ENCODE measurements at regions not wholly inside any gene's neighbourhood (a gene's known extent, or its start where the extent isn't known, plus 50 kb on each side); places are given as distances from the start of the nearest gene placed in this dataset.

DNA sequence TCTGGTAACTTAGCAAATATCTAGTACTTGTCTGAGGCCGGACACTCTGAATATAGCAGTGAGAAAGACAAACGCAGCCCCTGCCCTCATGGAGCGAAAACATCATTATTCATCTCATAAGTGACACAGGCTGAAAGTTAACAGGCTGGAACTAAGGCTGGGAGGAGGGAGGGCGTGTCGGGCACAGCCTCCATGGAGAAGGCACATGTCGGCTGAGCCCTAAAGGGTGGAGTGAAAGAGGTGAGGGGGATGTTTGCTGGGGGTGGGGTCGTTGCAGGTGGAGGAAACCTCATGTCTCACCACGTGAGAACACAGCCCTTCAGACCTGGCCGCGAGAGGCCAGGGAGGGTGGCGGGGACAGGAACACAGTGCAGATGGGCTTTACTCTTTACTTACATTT lies 108.8 kb upstream of the FOXC1 start:
- no peak for DNase-seq
- in situ Hi-C loops (cut with MboI; ENCODE audit: low pct_ligation_motif_present in 1 of 4, low pct_unique_long_range_greater_than_20kb in 1 of 4, low sequenced_read_pairs in 3 of 4), result no loop called here

DNA sequence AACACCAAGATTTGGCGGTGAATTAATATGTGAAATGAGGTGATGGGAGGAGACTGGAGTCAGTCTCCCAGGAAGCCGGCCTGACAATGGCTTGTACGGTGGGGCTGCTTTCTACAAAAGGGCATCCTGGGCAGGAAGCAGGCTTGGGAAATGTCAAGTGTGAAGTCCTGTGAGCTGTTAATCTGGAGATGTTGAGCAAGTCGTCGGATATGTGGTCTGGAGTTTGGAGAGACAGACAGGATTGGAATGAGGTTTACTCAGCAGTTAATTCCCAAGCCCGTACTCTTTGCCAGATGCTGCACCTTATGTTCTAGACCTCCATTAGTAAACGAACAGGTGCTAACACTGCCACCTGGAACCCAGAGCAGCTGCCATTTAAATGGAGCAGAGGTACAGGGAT lies 107.7 kb upstream of the FOXC1 start:
- no peak overlapping the region for H3K4me3 ChIP-seq
- no peaks in the 10 kb centered on the region for H3K36me3 ChIP-seq
- H3K27me3 ChIP-seq, result peaks cover 45% of the 10 kb centered on the region
- no peaks in the 10 kb centered on the region for H3K9me3 ChIP-seq
- no peak overlapping the region for H3K27ac ChIP-seq
- DNase-seq, result no peak
- in situ Hi-C loops (cut with MboI; ENCODE audit: low pct_ligation_motif_present in 1 of 4, low pct_unique_long_range_greater_than_20kb in 1 of 4, low sequenced_read_pairs in 3 of 4), result no loop called here
- TF ChIP-seq POLR2A (IDR thresholded peaks at IDR 0.05) (no peak), POLR2AphosphoS5 (IDR thresholded peaks at IDR 0.05) (no peak), EP300 (IDR thresholded peaks at IDR 0.05; ENCODE audit: low read depth) (no peak)
- TF ChIP-seq, protein P1, sequence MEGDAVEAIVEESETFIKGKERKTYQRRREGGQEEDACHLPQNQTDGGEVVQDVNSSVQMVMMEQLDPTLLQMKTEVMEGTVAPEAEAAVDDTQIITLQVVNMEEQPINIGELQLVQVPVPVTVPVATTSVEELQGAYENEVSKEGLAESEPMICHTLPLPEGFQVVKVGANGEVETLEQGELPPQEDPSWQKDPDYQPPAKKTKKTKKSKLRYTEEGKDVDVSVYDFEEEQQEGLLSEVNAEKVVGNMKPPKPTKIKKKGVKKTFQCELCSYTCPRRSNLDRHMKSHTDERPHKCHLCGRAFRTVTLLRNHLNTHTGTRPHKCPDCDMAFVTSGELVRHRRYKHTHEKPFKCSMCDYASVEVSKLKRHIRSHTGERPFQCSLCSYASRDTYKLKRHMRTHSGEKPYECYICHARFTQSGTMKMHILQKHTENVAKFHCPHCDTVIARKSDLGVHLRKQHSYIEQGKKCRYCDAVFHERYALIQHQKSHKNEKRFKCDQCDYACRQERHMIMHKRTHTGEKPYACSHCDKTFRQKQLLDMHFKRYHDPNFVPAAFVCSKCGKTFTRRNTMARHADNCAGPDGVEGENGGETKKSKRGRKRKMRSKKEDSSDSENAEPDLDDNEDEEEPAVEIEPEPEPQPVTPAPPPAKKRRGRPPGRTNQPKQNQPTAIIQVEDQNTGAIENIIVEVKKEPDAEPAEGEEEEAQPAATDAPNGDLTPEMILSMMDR (IDR thresholded peaks at IDR 0.05), result no peak
- WGBS, 2 donors (ENCODE audit: low coverage in 1 of 2), result 41 to 67% methylated on average over 1 to 7 of the region's 7 CpGs
- intact Hi-C loops (cut with DNase I; ENCODE audit: low total_unique reads), result no loop called here
- peaks cover 0 to 13% (median 6%) of the 10 kb centered on the region in 4 donors for H3K4me1 ChIP-seq

More for the DNA sequence above, 108.8 kb upstream of the FOXC1 start:
- Histone ChIP-seq H3K27me3 (peaks cover 35% of the 10 kb centered on the region), H3K4me3 (no peak overlapping the region), H3K4me1 (peaks cover 0 to 13% (median 6%) of the 10 kb centered on the region in 4 donors), H3K27ac (no peak overlapping the region), H3K36me3 (no peaks in the 10 kb centered on the region), H3K9me3 (no peaks in the 10 kb centered on the region)
- 41 to 55% methylated on average over 6 to 11 of the region's 11 CpGs for WGBS, 2 donors (ENCODE audit: low coverage in 1 of 2)
- TF ChIP-seq POLR2A (IDR thresholded peaks at IDR 0.05) (no peak), POLR2AphosphoS5 (IDR thresholded peaks at IDR 0.05) (no peak), EP300 (IDR thresholded peaks at IDR 0.05; ENCODE audit: low read depth) (no peak)
- TF ChIP-seq, protein P1 (IDR thresholded peaks at IDR 0.05), result no peak
- intact Hi-C loops (cut with DNase I; ENCODE audit: low total_unique reads), result no loop called here

DNA sequence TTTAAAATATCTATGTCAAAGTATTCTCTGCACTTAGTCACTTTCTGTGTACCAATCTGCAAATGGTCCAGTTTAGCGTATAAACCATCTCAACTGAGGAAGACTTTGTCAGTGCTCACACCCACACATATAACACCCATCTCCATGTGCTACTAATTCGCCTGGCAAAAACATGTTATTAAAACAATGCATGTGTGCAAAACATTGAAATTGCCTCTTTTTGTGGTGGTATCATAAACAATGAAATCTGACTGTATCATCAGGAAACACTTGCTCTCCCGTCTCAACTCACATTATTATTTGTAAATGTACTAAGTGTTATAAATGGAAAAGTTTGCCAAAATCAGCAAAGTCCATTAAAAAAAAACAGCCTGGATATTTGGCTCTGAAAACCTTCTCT lies 105.9 kb upstream of the FOXC1 start:
- no peak for DNase-seq
- Histone ChIP-seq H3K36me3 (no peaks in the 10 kb centered on the region), H3K9me3 (no peaks in the 10 kb centered on the region), H3K4me1 (peaks cover 0 to 13% (median 6%) of the 10 kb centered on the region in 4 donors), H3K4me3 (no peak overlapping the region), H3K27me3 (peaks cover 45% of the 10 kb centered on the region), H3K27ac (no peak overlapping the region)
- in situ Hi-C loops (cut with MboI; ENCODE audit: low pct_ligation_motif_present in 1 of 4, low pct_unique_long_range_greater_than_20kb in 1 of 4, low sequenced_read_pairs in 3 of 4) (no loop called here), intact Hi-C loops (cut with DNase I; ENCODE audit: low total_unique reads) (no loop called here)
- 8 to 58% methylated on average over 3 of the region's 3 CpGs for WGBS, 2 donors (ENCODE audit: low coverage in 1 of 2)
- TF ChIP-seq POLR2AphosphoS5 (IDR thresholded peaks at IDR 0.05), result no peak
- TF ChIP-seq, protein P1 (IDR thresholded peaks at IDR 0.05), result no peak
- no peak for TF ChIP-seq EP300 (IDR thresholded peaks at IDR 0.05; ENCODE audit: low read depth)
- no peak for TF ChIP-seq POLR2A (IDR thresholded peaks at IDR 0.05)

DNA sequence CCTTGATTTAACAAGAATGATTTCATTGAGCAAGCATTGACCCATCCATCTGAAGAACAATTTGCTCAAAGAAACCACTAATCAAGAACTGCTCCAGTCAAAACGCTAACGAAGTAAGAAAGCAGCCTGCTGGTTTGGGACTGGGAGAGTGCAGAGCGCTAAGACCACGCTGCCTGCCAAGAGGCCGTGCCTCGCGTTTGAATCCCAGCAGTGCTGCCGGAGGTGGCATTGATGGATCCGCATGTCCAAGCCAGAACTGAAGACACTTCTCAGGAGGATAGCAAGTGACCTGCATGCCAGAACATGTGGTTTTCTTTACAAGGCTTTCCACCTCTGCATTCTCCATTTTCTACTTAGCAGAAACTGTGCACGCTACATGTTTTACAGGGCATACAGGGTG lies 105.2 kb upstream of the FOXC1 start:
- in situ Hi-C loops (cut with MboI; ENCODE audit: low pct_ligation_motif_present in 1 of 4, low pct_unique_long_range_greater_than_20kb in 1 of 4, low sequenced_read_pairs in 3 of 4) (no loop called here), intact Hi-C loops (cut with DNase I; ENCODE audit: low total_unique reads) (no loop called here)
- peaks cover 0 to 13% (median 6%) of the 10 kb centered on the region in 4 donors for H3K4me1 ChIP-seq
- DNase-seq, result no peak
- no peak overlapping the region for H3K4me3 ChIP-seq
- H3K27ac ChIP-seq, result no peak overlapping the region
- H3K9me3 ChIP-seq, result no peaks in the 10 kb centered on the region
- H3K27me3 ChIP-seq, result peaks cover 48% of the 10 kb centered on the region
- TF ChIP-seq, protein P1 (IDR thresholded peaks at IDR 0.05), result no peak
- no peak for TF ChIP-seq EP300 (IDR thresholded peaks at IDR 0.05; ENCODE audit: low read depth)
- TF ChIP-seq POLR2A (IDR thresholded peaks at IDR 0.05), result no peak
- TF ChIP-seq POLR2AphosphoS5 (IDR thresholded peaks at IDR 0.05), result no peak
- 83 to 88% methylated on average over 4 to 10 of the region's 10 CpGs for WGBS, 2 donors (ENCODE audit: low coverage in 1 of 2)
- no peaks in the 10 kb centered on the region for H3K36me3 ChIP-seq
